ENCODE measurements at regions not wholly inside any gene's neighbourhood (a gene's known extent, or its start where the extent isn't known, plus 50 kb on each side); places are given as distances from the start of the nearest gene placed in this dataset.

- intact Hi-C loops (cut with DNase I, micrococcal nuclease), result no loop called here
- H3K4me1 ChIP-seq (ENCODE audit: low read depth), result no peaks in the 10 kb centered on the region
- DNase-seq (no peak), ATAC-seq (no peak)
- H3K36me3 ChIP-seq (ENCODE audit: low read depth), result no peaks in the 10 kb centered on the region
- H3K9me3 ChIP-seq, result no peaks in the 10 kb centered on the region
- no peak for TF ChIP-seq CTCF (IDR thresholded peaks at IDR 0.05)
- no peak overlapping the region for H3K4me3 ChIP-seq
Measured at GRCh38 chr6:101326411-101326810, 67.1 kb upstream of the GRIK2 start.

GRCh38 chr6:101341926-101342325 lies 51.6 kb upstream of the GRIK2 start:
- Histone ChIP-seq H3K36me3 (ENCODE audit: low read depth) (no peaks in the 10 kb centered on the region), H3K4me1 (ENCODE audit: low read depth) (no peaks in the 10 kb centered on the region), H3K4me3 (no peak overlapping the region), H3K9me3 (no peaks in the 10 kb centered on the region)
- ATAC-seq (no peak), DNase-seq (no peak)
- TF ChIP-seq CTCF (IDR thresholded peaks at IDR 0.05), result no peak
- intact Hi-C loops (cut with DNase I, micrococcal nuclease), result no loop called here

Data from mucosa of descending colon (tissue), 3 donors.